Activated CD4-positive, alpha-beta T cell treated with anti-CD3 and anti-CD28 coated beads for 1 hour (primary cell): ENCODE measurements at regions not wholly inside any gene's neighbourhood (a gene's known extent, or its start where the extent isn't known, plus 50 kb on each side); places are given as distances from the start of the nearest gene placed in this dataset.

Source experiments
- DNase-seq: peaks from one replicate; pipeline ENCODE4 v3.0.0-alpha.2; 2020

- no peak for DNase-seq
Observed at GRCh38 chr3:193879099-193879863, 256.7 kb upstream of the HES1 start.

- DNase-seq, result no peak
Observed at GRCh38 chr3:193879864-193880242, 256.1 kb upstream of the HES1 start.

GRCh38 chr3:193882091-193882490 lies 253.9 kb upstream of the HES1 start:
- DNase-seq, result no peak

- DNase-seq, result no peak
Observed at GRCh38 chr3:193883551-193883950, 252.4 kb upstream of the HES1 start.

GRCh38 chr3:193884027-193884426 lies 251.9 kb upstream of the HES1 start:
- no peak for DNase-seq

GRCh38 chr3:193884652-193885051 lies 251.3 kb upstream of the HES1 start:
- no peak for DNase-seq

- no peak for DNase-seq
Observed at GRCh38 chr3:193885832-193886231, 250.1 kb upstream of the HES1 start.

- DNase-seq, result no peak
Observed at GRCh38 chr3:193890016-193890897, 245.7 kb upstream of the HES1 start.

GRCh38 chr3:193894121-193894863 lies 241.7 kb upstream of the HES1 start:
- no peak for DNase-seq

GRCh38 chr3:193895409-193895808 lies 240.5 kb upstream of the HES1 start:
- no peak for DNase-seq

- DNase-seq, result no peak
Observed at GRCh38 chr3:193896419-193896818, 239.5 kb upstream of the HES1 start.

GRCh38 chr3:193897288-193897687 lies 238.7 kb upstream of the HES1 start:
- no peak for DNase-seq

GRCh38 chr3:193897731-193898180 lies 238.2 kb upstream of the HES1 start:
- DNase-seq, result no peak

- DNase-seq, result no peak
Observed at GRCh38 chr3:193899001-193899400, 236.9 kb upstream of the HES1 start.

- DNase-seq, result no peak
Observed at GRCh38 chr3:193901007-193901406, 234.9 kb upstream of the HES1 start.

GRCh38 chr3:193902607-193903511 lies 233.1 kb upstream of the HES1 start:
- no peak for DNase-seq

GRCh38 chr3:193903512-193903817 lies 232.5 kb upstream of the HES1 start:
- no peak for DNase-seq

- DNase-seq, result no peak
Observed at GRCh38 chr3:193903966-193904365, 232.0 kb upstream of the HES1 start.

- no peak for DNase-seq
Observed at GRCh38 chr3:193905541-193906396, 230.2 kb upstream of the HES1 start.

- DNase-seq, result no peak
Observed at GRCh38 chr3:193906849-193907410, 229.0 kb upstream of the HES1 start.

GRCh38 chr3:193908181-193908744 lies 227.7 kb upstream of the HES1 start:
- DNase-seq, result no peak
